ENCODE measurements at regions not wholly inside any gene's neighbourhood (a gene's known extent, or its start where the extent isn't known, plus 50 kb on each side); places are given as distances from the start of the nearest gene placed in this dataset.

DNA sequence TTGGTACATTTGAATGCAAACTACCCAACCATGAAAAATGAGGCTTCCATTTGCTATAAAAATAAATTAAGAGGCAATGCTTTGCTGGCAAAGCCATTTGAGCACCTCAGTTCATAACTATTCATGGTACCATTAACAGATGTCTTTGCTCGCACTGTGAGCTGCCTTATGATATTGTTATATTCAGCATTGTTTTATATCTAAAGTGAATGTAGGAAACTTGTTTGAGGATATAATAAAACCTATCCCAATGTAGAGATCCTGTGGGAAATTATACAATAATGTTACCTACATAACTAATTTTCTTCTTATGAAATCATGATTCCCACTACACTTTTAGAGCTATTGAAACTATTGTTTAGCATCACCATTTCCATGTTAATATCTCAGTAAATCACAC, 125.2 kb upstream of the TRAM1L1 start:
- Histone ChIP-seq H3K4me1 (ENCODE audit: insufficient read depth, low read length) (no peaks in the 10 kb centered on the region), H3K23me2 (ENCODE audit: insufficient read length, low read depth, low read length, poor library complexity, severe bottlenecking) (no peaks in the 10 kb centered on the region), H4K20me1 (ENCODE audit: control insufficient read depth, insufficient read depth, insufficient read length) (no peaks in the 10 kb centered on the region), H3K79me2 (ENCODE audit: insufficient read depth, low read length) (no peaks in the 10 kb centered on the region), H3K23ac (ENCODE audit: insufficient read length, low read depth, low read length) (no peak overlapping the region), H2AK5ac (ENCODE audit: insufficient read length, low read length) (no peak overlapping the region), H3K14ac (ENCODE audit: insufficient read depth, low read length) (no peak overlapping the region), H3K4ac (ENCODE audit: low read depth, low read length) (no peak overlapping the region), H4K91ac (ENCODE audit: insufficient read length, low read depth, low read length) (no peak overlapping the region), H4K8ac (replicated peaks; ENCODE audit: insufficient read length, low read depth, low read length) (no peak overlapping the region), H3K27me3 (ENCODE audit: insufficient read depth, low read length) (no peaks in the 10 kb centered on the region), H3T11ph (ENCODE audit: low read length) (no peak overlapping the region), H4K5ac (ENCODE audit: insufficient read length, low read depth, low read length) (no peak overlapping the region), H2AFZ (ENCODE audit: low read length) (no peak overlapping the region), H3K9me3 (ENCODE audit: control insufficient read depth, low read depth, low read length) (no peaks in the 10 kb centered on the region), H2BK5ac (ENCODE audit: insufficient read length, low read length) (no peak overlapping the region), H2BK15ac (ENCODE audit: low read depth, low read length) (no peak overlapping the region), H3K79me1 (ENCODE audit: insufficient read depth, low read depth, low read length, poor library complexity, severe bottlenecking) (no peaks in the 10 kb centered on the region), H2BK20ac (ENCODE audit: low read depth, low read length, poor library complexity, severe bottlenecking) (no peak overlapping the region), H2BK12ac (ENCODE audit: insufficient read length, low read depth, low read length) (no peak overlapping the region), H3K9ac (ENCODE audit: extremely low read depth, insufficient read length, low read length) (no peak overlapping the region), H3K27ac (ENCODE audit: insufficient read length, low read depth, low read length) (no peak overlapping the region), H3K18ac (ENCODE audit: insufficient read length, low read depth, low read length) (no peak overlapping the region), H2BK120ac (ENCODE audit: low read depth, low read length, poor library complexity, severe bottlenecking) (no peak overlapping the region), H3K56ac (ENCODE audit: insufficient read length, low read depth, low read length) (no peak overlapping the region), H3K4me2 (ENCODE audit: insufficient read depth, insufficient read length, low read length) (no peak overlapping the region)
- TF ChIP-seq, protein P1, sequence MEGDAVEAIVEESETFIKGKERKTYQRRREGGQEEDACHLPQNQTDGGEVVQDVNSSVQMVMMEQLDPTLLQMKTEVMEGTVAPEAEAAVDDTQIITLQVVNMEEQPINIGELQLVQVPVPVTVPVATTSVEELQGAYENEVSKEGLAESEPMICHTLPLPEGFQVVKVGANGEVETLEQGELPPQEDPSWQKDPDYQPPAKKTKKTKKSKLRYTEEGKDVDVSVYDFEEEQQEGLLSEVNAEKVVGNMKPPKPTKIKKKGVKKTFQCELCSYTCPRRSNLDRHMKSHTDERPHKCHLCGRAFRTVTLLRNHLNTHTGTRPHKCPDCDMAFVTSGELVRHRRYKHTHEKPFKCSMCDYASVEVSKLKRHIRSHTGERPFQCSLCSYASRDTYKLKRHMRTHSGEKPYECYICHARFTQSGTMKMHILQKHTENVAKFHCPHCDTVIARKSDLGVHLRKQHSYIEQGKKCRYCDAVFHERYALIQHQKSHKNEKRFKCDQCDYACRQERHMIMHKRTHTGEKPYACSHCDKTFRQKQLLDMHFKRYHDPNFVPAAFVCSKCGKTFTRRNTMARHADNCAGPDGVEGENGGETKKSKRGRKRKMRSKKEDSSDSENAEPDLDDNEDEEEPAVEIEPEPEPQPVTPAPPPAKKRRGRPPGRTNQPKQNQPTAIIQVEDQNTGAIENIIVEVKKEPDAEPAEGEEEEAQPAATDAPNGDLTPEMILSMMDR (conservative IDR thresholded peaks at IDR 0.05): no peak
- no CpG with 5 or more reads among the region's 1 CpG for WGBS (ENCODE audit: extremely low coverage, insufficient read length, low lambda C conversion rate)
- no peaks in the 10 kb centered on the region for H3K9me3 Mint-ChIP-seq
- no peak overlapping the region for H3K4me3 Mint-ChIP-seq
- H3K36me3 Mint-ChIP-seq (ENCODE audit: insufficient read depth in 1 of 3, low read depth in 3 of 3): no peaks in the 10 kb centered on the region
- no peaks in the 10 kb centered on the region for H3K27me3 Mint-ChIP-seq (ENCODE audit: low read depth)
- no peaks in the 10 kb centered on the region for H3K4me1 Mint-ChIP-seq
- no peak for DNase-seq
- no peak overlapping the region for H3K27ac Mint-ChIP-seq

Measured in H9 (cell line).